ENCODE measurements at regions not wholly inside any gene's neighbourhood (a gene's known extent, or its start where the extent isn't known, plus 50 kb on each side); places are given as distances from the start of the nearest gene placed in this dataset.

GRCh38 chr5:165527577-165527976 lies 2022.2 kb downstream of the MAT2B start:
- BruUV-seq (replicated peaks) = no TSS peak
- H3K9me3 ChIP-seq (replicated peaks; ENCODE audit: control insufficient read depth, insufficient read depth, low read length) = peaks cover 2% of the 10 kb centered on the region
- no peak for DNase-seq (ENCODE audit: low read depth, low spot score)
- intact Hi-C loops (cut with micrococcal nuclease) (no loop called here), dilution Hi-C loops (cut with MboI; ENCODE audit: extremely low pct_ligation_motif_present, low sequenced_read_pairs) (no loop called here)
- H4K20me1 ChIP-seq (replicated peaks; ENCODE audit: control insufficient read depth, extremely low read depth, insufficient read depth, low read length) = no peaks in the 10 kb centered on the region
- H3K27ac ChIP-seq (ENCODE audit: insufficient read depth, low read depth, low read length) = no peak overlapping the region
- H3K9me1 ChIP-seq (replicated peaks; ENCODE audit: control insufficient read depth, extremely low read depth, insufficient read depth, low read length) = no peaks in the 10 kb centered on the region
- no peak for FAIRE-seq
- H3K4me3 ChIP-seq (replicated peaks in 1 of 3; ENCODE audit: insufficient read depth in 1 of 3, low read depth in 1 of 3, low read length in 3 of 3) = no peak overlapping the region
- H3K4me2 ChIP-seq (ENCODE audit: insufficient read depth, low read length) = no peak overlapping the region
- TF ChIP-seq, protein P1, sequence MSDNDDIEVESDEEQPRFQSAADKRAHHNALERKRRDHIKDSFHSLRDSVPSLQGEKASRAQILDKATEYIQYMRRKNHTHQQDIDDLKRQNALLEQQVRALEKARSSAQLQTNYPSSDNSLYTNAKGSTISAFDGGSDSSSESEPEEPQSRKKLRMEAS (IDR thresholded peaks at IDR 0.05; ENCODE audit: insufficient read depth, insufficient read length) = no peak
- TF ChIP-seq JUN (IDR thresholded peaks at IDR 0.05; ENCODE audit: borderline replicate concordance, insufficient read depth, insufficient read length, low read depth) (no peak), POLR2AphosphoS5 (IDR thresholded peaks at IDR 0.05; ENCODE audit: insufficient read depth, low read depth, low read length) (no peak), GATA2 (IDR thresholded peaks at IDR 0.05; ENCODE audit: insufficient read depth, insufficient read length, low read depth, low read length) (no peak), MYC (IDR thresholded peaks at IDR 0.05; ENCODE audit: low read depth, low read length) (no peak), POLR2A (IDR thresholded peaks at IDR 0.05; ENCODE audit: low read depth, low read length) (no peak), FOS (IDR thresholded peaks at IDR 0.05; ENCODE audit: borderline replicate concordance, insufficient read depth, low read length) (no peak), EZH2 (IDR thresholded peaks at IDR 0.05; ENCODE audit: borderline replicate concordance, low read depth, low read length, severe bottlenecking) (no peak)
- POLR2A ChIA-PET = no interaction called here
- no peaks in the 10 kb centered on the region for H3K4me1 ChIP-seq (ENCODE audit: control insufficient read depth, extremely low read depth, insufficient read depth, low read length)
- H2AFZ ChIP-seq (ENCODE audit: low read depth, low read length) = no peak overlapping the region
- H3K36me3 ChIP-seq (ENCODE audit: control insufficient read depth in 2 of 2, extremely low read depth in 1 of 2, insufficient read depth in 2 of 2, low read length in 2 of 2) = no peaks in the 10 kb centered on the region
- H3K79me2 ChIP-seq (ENCODE audit: control insufficient read depth, insufficient read depth, low read length) = no peaks in the 10 kb centered on the region
- CTCF ChIA-PET = no interaction called here
- H3K27me3 ChIP-seq (ENCODE audit: control insufficient read depth in 2 of 2, insufficient read depth in 2 of 2, low read length in 2 of 2) = no peaks in the 10 kb centered on the region
- H3K9ac ChIP-seq (replicated peaks; ENCODE audit: extremely low read depth, insufficient read depth, low read length) = no peak overlapping the region

- DNase-seq (ENCODE audit: low read depth, low spot score) (no peak), FAIRE-seq (no peak)
- no peak for TF ChIP-seq MYC (IDR thresholded peaks at IDR 0.05; ENCODE audit: low read depth, low read length)
- TF ChIP-seq, protein P2, sequence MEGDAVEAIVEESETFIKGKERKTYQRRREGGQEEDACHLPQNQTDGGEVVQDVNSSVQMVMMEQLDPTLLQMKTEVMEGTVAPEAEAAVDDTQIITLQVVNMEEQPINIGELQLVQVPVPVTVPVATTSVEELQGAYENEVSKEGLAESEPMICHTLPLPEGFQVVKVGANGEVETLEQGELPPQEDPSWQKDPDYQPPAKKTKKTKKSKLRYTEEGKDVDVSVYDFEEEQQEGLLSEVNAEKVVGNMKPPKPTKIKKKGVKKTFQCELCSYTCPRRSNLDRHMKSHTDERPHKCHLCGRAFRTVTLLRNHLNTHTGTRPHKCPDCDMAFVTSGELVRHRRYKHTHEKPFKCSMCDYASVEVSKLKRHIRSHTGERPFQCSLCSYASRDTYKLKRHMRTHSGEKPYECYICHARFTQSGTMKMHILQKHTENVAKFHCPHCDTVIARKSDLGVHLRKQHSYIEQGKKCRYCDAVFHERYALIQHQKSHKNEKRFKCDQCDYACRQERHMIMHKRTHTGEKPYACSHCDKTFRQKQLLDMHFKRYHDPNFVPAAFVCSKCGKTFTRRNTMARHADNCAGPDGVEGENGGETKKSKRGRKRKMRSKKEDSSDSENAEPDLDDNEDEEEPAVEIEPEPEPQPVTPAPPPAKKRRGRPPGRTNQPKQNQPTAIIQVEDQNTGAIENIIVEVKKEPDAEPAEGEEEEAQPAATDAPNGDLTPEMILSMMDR (IDR thresholded peaks at IDR 0.05; ENCODE audit: extremely low read depth in 1 of 2, insufficient read depth in 1 of 2, low read depth in 1 of 2, low read length in 2 of 2) = no peak
- no peak for TF ChIP-seq POLR2AphosphoS5 (IDR thresholded peaks at IDR 0.05; ENCODE audit: insufficient read depth, low read depth, low read length)
- TF ChIP-seq, protein P1 (IDR thresholded peaks at IDR 0.05; ENCODE audit: insufficient read depth, insufficient read length) = no peak
- TF ChIP-seq FOS (IDR thresholded peaks at IDR 0.05; ENCODE audit: borderline replicate concordance, insufficient read depth, low read length) = no peak
- TF ChIP-seq POLR2A (IDR thresholded peaks at IDR 0.05; ENCODE audit: low read depth, low read length) = no peak
- no peak for TF ChIP-seq JUN (IDR thresholded peaks at IDR 0.05; ENCODE audit: borderline replicate concordance, insufficient read depth, insufficient read length, low read depth)
- TF ChIP-seq EZH2 (IDR thresholded peaks at IDR 0.05; ENCODE audit: borderline replicate concordance, low read depth, low read length, severe bottlenecking) = no peak
- no peak for TF ChIP-seq GATA2 (IDR thresholded peaks at IDR 0.05; ENCODE audit: insufficient read depth, insufficient read length, low read depth, low read length)
- ChIA-PET CTCF (no interaction called here), POLR2A (no interaction called here)
- H3K9me1 ChIP-seq (replicated peaks; ENCODE audit: control insufficient read depth, extremely low read depth, insufficient read depth, low read length) = no peaks in the 10 kb centered on the region
- H4K20me1 ChIP-seq (replicated peaks; ENCODE audit: control insufficient read depth, extremely low read depth, insufficient read depth, low read length) = no peaks in the 10 kb centered on the region
- H2AFZ ChIP-seq (ENCODE audit: low read depth, low read length) = no peak overlapping the region
- H3K4me1 ChIP-seq (ENCODE audit: control insufficient read depth, extremely low read depth, insufficient read depth, low read length) = no peaks in the 10 kb centered on the region
- H3K27ac ChIP-seq (ENCODE audit: insufficient read depth, low read depth, low read length) = no peak overlapping the region
- intact Hi-C loops (cut with micrococcal nuclease) = no loop called here
- dilution Hi-C loops (cut with MboI; ENCODE audit: extremely low pct_ligation_motif_present, low sequenced_read_pairs) = no loop called here
- no peak overlapping the region for H3K4me3 ChIP-seq (replicated peaks in 1 of 3; ENCODE audit: insufficient read depth in 1 of 3, low read depth in 1 of 3, low read length in 3 of 3)
- BruUV-seq (replicated peaks) = no TSS peak
- no peaks in the 10 kb centered on the region for H3K79me2 ChIP-seq (ENCODE audit: control insufficient read depth, insufficient read depth, low read length)
- no peaks in the 10 kb centered on the region for H3K9me3 ChIP-seq (replicated peaks; ENCODE audit: control insufficient read depth, insufficient read depth, low read length)
- H3K36me3 ChIP-seq (ENCODE audit: control insufficient read depth in 2 of 2, extremely low read depth in 1 of 2, insufficient read depth in 2 of 2, low read length in 2 of 2) = no peaks in the 10 kb centered on the region
- H3K4me2 ChIP-seq (ENCODE audit: insufficient read depth, low read length) = no peak overlapping the region
- no peak overlapping the region for H3K9ac ChIP-seq (replicated peaks; ENCODE audit: extremely low read depth, insufficient read depth, low read length)
- H3K27me3 ChIP-seq (ENCODE audit: control insufficient read depth in 2 of 2, insufficient read depth in 2 of 2, low read length in 2 of 2) = no peaks in the 10 kb centered on the region
Measured at GRCh38 chr5:165538065-165538464, 2032.6 kb downstream of the MAT2B start.

All from endothelial cell of umbilical vein (primary cell).